ENCODE measurements at regions not wholly inside any gene's neighbourhood (a gene's known extent, or its start where the extent isn't known, plus 50 kb on each side); places are given as distances from the start of the nearest gene placed in this dataset.

DNA sequence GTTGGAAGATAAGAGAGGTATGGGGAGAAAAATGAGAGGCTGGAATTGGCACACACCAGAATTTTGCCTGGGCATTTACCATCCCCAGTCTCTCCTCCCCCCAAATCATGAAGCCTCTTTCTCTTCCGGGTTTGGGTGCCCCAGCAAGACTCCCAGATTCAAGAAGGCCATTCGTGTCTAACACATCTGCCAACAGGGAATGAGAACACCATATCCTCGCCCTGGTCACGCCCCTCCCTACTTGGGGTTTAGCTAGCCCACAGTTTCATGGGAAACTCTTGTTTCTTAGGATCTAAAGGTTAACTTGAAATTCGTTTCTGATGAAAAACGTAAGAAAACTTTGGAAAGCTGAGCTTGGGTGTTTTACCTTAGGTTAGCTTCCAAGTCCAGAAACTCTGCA, 105.5 kb upstream of the TMEM170B start:
- H3K9me3 ChIP-seq (ENCODE audit: control insufficient read depth, insufficient read depth, low read length): no peaks in the 10 kb centered on the region
- H3K36me3 ChIP-seq (ENCODE audit: control insufficient read depth, low read length): no peaks in the 10 kb centered on the region
- TF ChIP-seq, protein P1, sequence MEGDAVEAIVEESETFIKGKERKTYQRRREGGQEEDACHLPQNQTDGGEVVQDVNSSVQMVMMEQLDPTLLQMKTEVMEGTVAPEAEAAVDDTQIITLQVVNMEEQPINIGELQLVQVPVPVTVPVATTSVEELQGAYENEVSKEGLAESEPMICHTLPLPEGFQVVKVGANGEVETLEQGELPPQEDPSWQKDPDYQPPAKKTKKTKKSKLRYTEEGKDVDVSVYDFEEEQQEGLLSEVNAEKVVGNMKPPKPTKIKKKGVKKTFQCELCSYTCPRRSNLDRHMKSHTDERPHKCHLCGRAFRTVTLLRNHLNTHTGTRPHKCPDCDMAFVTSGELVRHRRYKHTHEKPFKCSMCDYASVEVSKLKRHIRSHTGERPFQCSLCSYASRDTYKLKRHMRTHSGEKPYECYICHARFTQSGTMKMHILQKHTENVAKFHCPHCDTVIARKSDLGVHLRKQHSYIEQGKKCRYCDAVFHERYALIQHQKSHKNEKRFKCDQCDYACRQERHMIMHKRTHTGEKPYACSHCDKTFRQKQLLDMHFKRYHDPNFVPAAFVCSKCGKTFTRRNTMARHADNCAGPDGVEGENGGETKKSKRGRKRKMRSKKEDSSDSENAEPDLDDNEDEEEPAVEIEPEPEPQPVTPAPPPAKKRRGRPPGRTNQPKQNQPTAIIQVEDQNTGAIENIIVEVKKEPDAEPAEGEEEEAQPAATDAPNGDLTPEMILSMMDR (IDR thresholded peaks at IDR 0.05; ENCODE audit: low read depth, low read length, poor library complexity, severe bottlenecking): no peak
- no peak for TF ChIP-seq EZH2phosphoT487 (IDR thresholded peaks at IDR 0.05; ENCODE audit: borderline replicate concordance, low read length)
- H3K4me1 ChIP-seq (ENCODE audit: control insufficient read depth, low read length): peaks cover 54% of the 10 kb centered on the region
- no peaks in the 10 kb centered on the region for H3K27me3 ChIP-seq (ENCODE audit: control insufficient read depth, low read length)
- no peak overlapping the region for H3K27ac ChIP-seq (ENCODE audit: low read depth, low read length)
- H3K79me2 ChIP-seq (ENCODE audit: control insufficient read depth, low read length): no peaks in the 10 kb centered on the region
- no peak overlapping the region for H3K4me2 ChIP-seq (ENCODE audit: low read length)
- peaks cover 6% of the 10 kb centered on the region; the same call in 1 of the 2 replicates for H3F3A ChIP-seq (ENCODE audit: control insufficient read depth, insufficient read depth)
- H4K20me1 ChIP-seq (ENCODE audit: control insufficient read depth, insufficient read depth, low read depth, low read length): no peaks in the 10 kb centered on the region
- no peaks in the 10 kb centered on the region for H3K9me2 ChIP-seq (replicated peaks; ENCODE audit: control insufficient read depth, low read length)
- H3K4me3 ChIP-seq (ENCODE audit: low read length): no peak overlapping the region

DNA sequence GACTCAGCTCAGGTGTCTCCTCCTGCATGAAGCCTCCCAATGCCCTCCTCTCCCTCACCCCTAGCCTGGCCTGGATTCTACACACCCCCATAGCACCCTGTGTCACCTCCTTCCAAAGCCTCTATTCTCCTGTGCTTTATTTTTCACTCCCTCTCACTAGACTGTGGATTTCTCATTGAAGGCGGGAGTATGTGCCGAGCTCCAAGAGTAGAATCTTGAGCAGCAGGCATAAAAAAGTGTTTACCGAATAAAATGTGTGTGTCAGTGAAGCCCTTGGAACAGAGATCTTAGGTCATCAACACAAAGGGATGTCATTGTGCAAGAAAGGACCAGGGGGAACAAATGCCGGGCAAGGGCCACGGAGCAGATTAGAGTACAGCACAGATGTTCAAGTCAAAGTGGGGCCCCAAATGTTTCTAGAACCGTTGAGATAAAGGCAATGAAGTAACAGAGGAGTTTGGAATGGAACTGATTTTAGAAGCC, 106.1 kb upstream of the TMEM170B start:
- H3K36me3 ChIP-seq (ENCODE audit: control insufficient read depth, low read length): no peaks in the 10 kb centered on the region
- H3K4me3 ChIP-seq (ENCODE audit: low read length): no peak overlapping the region
- H3K27ac ChIP-seq (ENCODE audit: low read depth, low read length): no peak overlapping the region
- no peaks in the 10 kb centered on the region for H4K20me1 ChIP-seq (ENCODE audit: control insufficient read depth, insufficient read depth, low read depth, low read length)
- H3F3A ChIP-seq (ENCODE audit: control insufficient read depth, insufficient read depth): peaks cover 6% of the 10 kb centered on the region; the same call in 1 of the 2 replicates
- no peak overlapping the region for H3K4me2 ChIP-seq (ENCODE audit: low read length)
- no peaks in the 10 kb centered on the region for H3K9me3 ChIP-seq (ENCODE audit: control insufficient read depth, insufficient read depth, low read length)
- no peaks in the 10 kb centered on the region for H3K27me3 ChIP-seq (ENCODE audit: control insufficient read depth, low read length)
- H3K79me2 ChIP-seq (ENCODE audit: control insufficient read depth, low read length): no peaks in the 10 kb centered on the region
- H3K9me2 ChIP-seq (replicated peaks; ENCODE audit: control insufficient read depth, low read length): no peaks in the 10 kb centered on the region
- H3K4me1 ChIP-seq (ENCODE audit: control insufficient read depth, low read length): peaks cover 54% of the 10 kb centered on the region
- TF ChIP-seq EZH2phosphoT487 (IDR thresholded peaks at IDR 0.05; ENCODE audit: borderline replicate concordance, low read length): no peak
- TF ChIP-seq, protein P1 (IDR thresholded peaks at IDR 0.05; ENCODE audit: low read depth, low read length, poor library complexity, severe bottlenecking): no peak

DNA sequence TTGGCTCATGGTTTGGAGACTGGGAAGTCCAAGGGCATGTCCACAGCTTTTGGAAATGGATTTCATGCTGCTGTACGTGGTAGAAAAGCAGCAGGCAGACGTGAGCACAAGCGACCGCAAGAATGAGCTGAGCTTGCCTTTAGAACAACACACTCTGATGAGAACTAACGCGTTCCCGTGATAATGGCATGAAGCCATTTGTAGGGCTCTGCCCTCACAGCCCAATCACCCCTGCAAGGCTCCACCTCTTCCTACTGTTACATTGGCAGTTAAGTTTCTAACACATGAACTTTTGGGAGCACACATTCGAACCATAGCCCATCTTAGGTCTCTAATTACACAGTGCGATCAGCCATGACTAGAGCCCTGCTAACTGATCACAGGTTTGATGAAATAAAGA, 107.5 kb upstream of the TMEM170B start:
- H3K4me2 ChIP-seq (ENCODE audit: low read length): no peak overlapping the region; the same call in 1 of the 2 replicates

More for the DNA sequence above, 107.5 kb upstream of the TMEM170B start:
- H3K79me2 ChIP-seq (ENCODE audit: control insufficient read depth, low read length): no peaks in the 10 kb centered on the region
- peaks cover 54% of the 10 kb centered on the region for H3K4me1 ChIP-seq (ENCODE audit: control insufficient read depth, low read length)
- TF ChIP-seq, protein P1 (IDR thresholded peaks at IDR 0.05; ENCODE audit: low read depth, low read length, poor library complexity, severe bottlenecking): no peak
- TF ChIP-seq EZH2phosphoT487 (IDR thresholded peaks at IDR 0.05; ENCODE audit: borderline replicate concordance, low read length): no peak
- no peaks in the 10 kb centered on the region for H3K9me3 ChIP-seq (ENCODE audit: control insufficient read depth, insufficient read depth, low read length)
- H3F3A ChIP-seq (ENCODE audit: control insufficient read depth, insufficient read depth): peaks cover 6% of the 10 kb centered on the region; the same call in 1 of the 2 replicates
- no peak overlapping the region for H3K27ac ChIP-seq (ENCODE audit: low read depth, low read length)
- H3K9me2 ChIP-seq (replicated peaks; ENCODE audit: control insufficient read depth, low read length): no peaks in the 10 kb centered on the region
- no peaks in the 10 kb centered on the region for H4K20me1 ChIP-seq (ENCODE audit: control insufficient read depth, insufficient read depth, low read depth, low read length)
- H3K4me3 ChIP-seq (ENCODE audit: low read length): no peak overlapping the region
- H3K27me3 ChIP-seq (ENCODE audit: control insufficient read depth, low read length): no peaks in the 10 kb centered on the region
- H3K36me3 ChIP-seq (ENCODE audit: control insufficient read depth, low read length): no peaks in the 10 kb centered on the region
